ENCODE measurements at regions not wholly inside any gene's neighbourhood (a gene's known extent, or its start where the extent isn't known, plus 50 kb on each side); places are given as distances from the start of the nearest gene placed in this dataset.

DNA sequence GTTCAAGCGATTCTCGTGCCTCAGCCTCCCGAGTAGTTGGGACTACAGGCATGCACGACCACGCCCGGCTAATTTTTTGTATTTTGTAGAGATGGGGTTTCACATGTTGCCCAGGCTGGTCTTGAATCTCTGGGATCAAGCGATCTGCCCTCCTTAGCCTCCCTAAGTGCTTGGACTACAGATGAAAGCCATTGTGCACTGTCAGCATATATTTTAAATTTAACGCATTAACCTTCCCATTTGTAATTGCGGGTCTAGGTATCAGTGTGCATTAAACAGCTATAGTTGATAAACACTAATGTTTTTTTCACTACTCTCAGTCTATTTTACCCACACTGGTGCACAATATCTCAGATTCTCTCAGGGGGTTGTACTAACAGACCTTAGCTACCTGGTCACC, 1930.8 kb downstream of the C4orf33 start:
- Histone ChIP-seq H3K27ac (ENCODE audit: low read depth in 2 of 2, low read length in 2 of 2) (no peak overlapping the region), H3K9ac (ENCODE audit: low read length in 3 of 3) (no peak overlapping the region), H3K4me1 (ENCODE audit: control insufficient read depth in 2 of 3, insufficient read depth in 2 of 3, low read depth in 1 of 3, low read length in 3 of 3) (no peaks in the 10 kb centered on the region), H3K4me3 (ENCODE audit: low read length in 3 of 3) (no peak overlapping the region), H3K36me3 (ENCODE audit: control insufficient read depth in 2 of 3, insufficient read depth in 3 of 3, low read length in 3 of 3) (no peaks in the 10 kb centered on the region), H3K9me3 (ENCODE audit: control insufficient read depth in 2 of 3, insufficient read depth in 1 of 3, low read length in 3 of 3) (no peaks in the 10 kb centered on the region), H3K27me3 (ENCODE audit: control insufficient read depth, insufficient read depth, low read length) (no peaks in the 10 kb centered on the region)
- intact Hi-C loops (cut with DNase I) = no loop called here
- DNase-seq = no peak
- TF ChIP-seq, protein P1, sequence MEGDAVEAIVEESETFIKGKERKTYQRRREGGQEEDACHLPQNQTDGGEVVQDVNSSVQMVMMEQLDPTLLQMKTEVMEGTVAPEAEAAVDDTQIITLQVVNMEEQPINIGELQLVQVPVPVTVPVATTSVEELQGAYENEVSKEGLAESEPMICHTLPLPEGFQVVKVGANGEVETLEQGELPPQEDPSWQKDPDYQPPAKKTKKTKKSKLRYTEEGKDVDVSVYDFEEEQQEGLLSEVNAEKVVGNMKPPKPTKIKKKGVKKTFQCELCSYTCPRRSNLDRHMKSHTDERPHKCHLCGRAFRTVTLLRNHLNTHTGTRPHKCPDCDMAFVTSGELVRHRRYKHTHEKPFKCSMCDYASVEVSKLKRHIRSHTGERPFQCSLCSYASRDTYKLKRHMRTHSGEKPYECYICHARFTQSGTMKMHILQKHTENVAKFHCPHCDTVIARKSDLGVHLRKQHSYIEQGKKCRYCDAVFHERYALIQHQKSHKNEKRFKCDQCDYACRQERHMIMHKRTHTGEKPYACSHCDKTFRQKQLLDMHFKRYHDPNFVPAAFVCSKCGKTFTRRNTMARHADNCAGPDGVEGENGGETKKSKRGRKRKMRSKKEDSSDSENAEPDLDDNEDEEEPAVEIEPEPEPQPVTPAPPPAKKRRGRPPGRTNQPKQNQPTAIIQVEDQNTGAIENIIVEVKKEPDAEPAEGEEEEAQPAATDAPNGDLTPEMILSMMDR (IDR thresholded peaks at IDR 0.05; ENCODE audit: borderline replicate concordance, extremely low read depth, insufficient read depth) = no peak
- no peak for FAIRE-seq

DNA sequence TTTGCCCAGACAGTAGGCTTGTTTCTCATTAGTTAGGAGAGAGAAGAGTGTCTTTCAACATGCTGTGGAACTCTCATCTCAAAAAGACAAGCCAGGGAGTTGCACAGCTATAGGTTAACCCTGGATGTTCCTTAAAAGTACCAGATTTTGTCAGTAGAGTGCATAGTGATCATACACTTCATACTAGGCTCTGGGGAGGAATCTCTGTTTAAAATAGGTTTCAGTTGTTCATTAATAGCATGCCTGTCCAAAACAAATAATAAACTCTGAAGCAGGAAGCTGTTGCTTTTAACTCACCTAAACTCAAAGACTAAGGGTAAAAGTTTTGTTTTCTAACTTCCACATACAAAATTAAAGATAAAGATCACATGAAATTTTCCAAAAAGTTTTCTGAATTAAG, 1948.4 kb downstream of the C4orf33 start:
- no peaks in the 10 kb centered on the region for H3K4me1 ChIP-seq (ENCODE audit: control insufficient read depth in 2 of 3, insufficient read depth in 2 of 3, low read depth in 1 of 3, low read length in 3 of 3)
- intact Hi-C loops (cut with DNase I) = no loop called here
- no peaks in the 10 kb centered on the region for H3K36me3 ChIP-seq (ENCODE audit: control insufficient read depth in 2 of 3, insufficient read depth in 3 of 3, low read length in 3 of 3)
- no peak overlapping the region for H3K4me3 ChIP-seq (ENCODE audit: low read length in 3 of 3)
- H3K27me3 ChIP-seq (ENCODE audit: control insufficient read depth, insufficient read depth, low read length) = no peaks in the 10 kb centered on the region
- no peak for FAIRE-seq
- no peak for DNase-seq
- H3K27ac ChIP-seq (ENCODE audit: low read depth in 2 of 2, low read length in 2 of 2) = no peak overlapping the region
- no peaks in the 10 kb centered on the region for H3K9me3 ChIP-seq (ENCODE audit: control insufficient read depth in 2 of 3, insufficient read depth in 1 of 3, low read length in 3 of 3)
- H3K9ac ChIP-seq (ENCODE audit: low read length in 3 of 3) = no peak overlapping the region
- TF ChIP-seq, protein P1 (IDR thresholded peaks at IDR 0.05; ENCODE audit: borderline replicate concordance, extremely low read depth, insufficient read depth) = no peak

DNA sequence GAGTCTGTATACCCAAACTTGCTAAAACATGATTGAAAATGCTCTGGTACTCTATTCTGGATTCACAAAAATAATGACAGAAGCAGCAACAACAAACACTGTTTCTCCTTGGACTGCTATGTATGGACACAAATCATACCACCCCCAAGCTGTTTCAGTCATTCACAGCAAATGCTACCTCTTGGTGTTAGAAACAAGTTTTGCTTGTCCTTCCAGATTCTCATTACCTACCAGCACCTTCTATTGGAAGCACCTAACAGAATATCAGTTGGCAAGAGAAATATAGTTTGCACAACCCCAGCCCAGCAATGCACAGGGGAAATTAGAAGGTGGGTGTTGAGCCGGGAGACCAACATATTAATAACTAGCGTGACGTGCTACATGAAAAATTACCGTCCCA, 1950.9 kb downstream of the C4orf33 start:
- no peak for FAIRE-seq
- Histone ChIP-seq H3K9ac (ENCODE audit: low read length in 3 of 3) (no peak overlapping the region), H3K4me1 (ENCODE audit: control insufficient read depth in 2 of 3, insufficient read depth in 2 of 3, low read depth in 1 of 3, low read length in 3 of 3) (no peaks in the 10 kb centered on the region), H3K4me3 (ENCODE audit: low read length in 3 of 3) (no peak overlapping the region), H3K9me3 (ENCODE audit: control insufficient read depth in 2 of 3, insufficient read depth in 1 of 3, low read length in 3 of 3) (no peaks in the 10 kb centered on the region), H3K36me3 (ENCODE audit: control insufficient read depth in 2 of 3, insufficient read depth in 3 of 3, low read length in 3 of 3) (no peaks in the 10 kb centered on the region), H3K27me3 (ENCODE audit: control insufficient read depth, insufficient read depth, low read length) (no peaks in the 10 kb centered on the region), H3K27ac (ENCODE audit: low read depth in 2 of 2, low read length in 2 of 2) (no peak overlapping the region)
- no peak for DNase-seq
- TF ChIP-seq, protein P1 (IDR thresholded peaks at IDR 0.05; ENCODE audit: borderline replicate concordance, extremely low read depth, insufficient read depth) = no peak
- intact Hi-C loops (cut with DNase I) = no loop called here

DNA sequence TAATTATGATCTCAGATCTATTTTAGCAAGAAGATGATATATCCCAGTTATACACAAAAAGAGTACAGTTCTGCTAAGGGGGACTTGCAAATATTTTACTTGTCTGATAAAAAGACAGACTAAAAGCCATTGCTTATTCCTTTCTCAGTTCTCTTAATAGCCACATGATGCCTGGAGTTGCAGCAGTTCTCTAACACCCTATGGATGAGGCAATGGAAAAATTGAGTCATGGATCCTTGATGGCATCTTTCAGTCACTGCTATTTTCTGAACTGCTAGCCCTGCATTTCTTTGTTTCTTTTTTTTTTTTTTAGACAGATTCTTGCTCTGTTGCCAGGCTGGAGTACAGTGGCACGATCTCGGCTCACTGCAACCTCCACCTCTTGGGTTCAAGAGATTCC, 1956.7 kb downstream of the C4orf33 start:
- FAIRE-seq = no peak

More for the DNA sequence above, 1956.7 kb downstream of the C4orf33 start:
- no peaks in the 10 kb centered on the region for H3K4me1 ChIP-seq (ENCODE audit: control insufficient read depth in 2 of 3, insufficient read depth in 2 of 3, low read depth in 1 of 3, low read length in 3 of 3)
- H3K9ac ChIP-seq (ENCODE audit: low read length in 3 of 3) = no peak overlapping the region
- H3K9me3 ChIP-seq (ENCODE audit: control insufficient read depth in 2 of 3, insufficient read depth in 1 of 3, low read length in 3 of 3) = no peaks in the 10 kb centered on the region
- TF ChIP-seq, protein P1 (IDR thresholded peaks at IDR 0.05; ENCODE audit: borderline replicate concordance, extremely low read depth, insufficient read depth) = no peak
- no peaks in the 10 kb centered on the region for H3K27me3 ChIP-seq (ENCODE audit: control insufficient read depth, insufficient read depth, low read length)
- no peak overlapping the region for H3K27ac ChIP-seq (ENCODE audit: low read depth in 2 of 2, low read length in 2 of 2)
- H3K4me3 ChIP-seq (ENCODE audit: low read length in 3 of 3) = no peak overlapping the region
- H3K36me3 ChIP-seq (ENCODE audit: control insufficient read depth in 2 of 3, insufficient read depth in 3 of 3, low read length in 3 of 3) = no peaks in the 10 kb centered on the region
- intact Hi-C loops (cut with DNase I) = no loop called here
- no peak for DNase-seq

Measured in kidney (tissue), 13 donors.